ENCODE measurements at regions not wholly inside any gene's neighbourhood (a gene's known extent, or its start where the extent isn't known, plus 50 kb on each side); places are given as distances from the start of the nearest gene placed in this dataset.

DNA sequence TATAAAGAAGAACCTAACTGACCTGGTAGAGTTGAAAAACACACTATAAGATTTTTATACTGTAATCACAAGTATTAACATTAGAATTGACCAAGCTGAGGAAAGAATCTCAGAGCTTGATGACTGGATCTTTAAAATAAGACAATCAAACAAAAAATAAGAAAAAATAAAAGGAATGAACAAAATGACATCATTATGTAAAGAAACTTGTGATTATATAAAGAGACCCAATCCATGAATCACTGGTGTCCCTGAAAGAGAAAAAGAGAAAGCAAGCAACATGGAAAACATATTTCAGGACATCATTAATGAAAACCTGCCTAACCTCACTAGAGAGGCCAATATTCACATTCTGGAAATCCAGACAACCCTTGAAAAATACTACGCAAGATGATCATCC lies 822.5 kb upstream of the SLITRK5 start:
- no peak overlapping the region for H3K4me3 ChIP-seq (ENCODE audit: low read length)
- DNase-seq (ENCODE audit: low read depth), result no peak
- TF ChIP-seq CTCF (conservative IDR thresholded peaks at IDR 0.05; ENCODE audit: low read depth, low read length), result no peak

DNA sequence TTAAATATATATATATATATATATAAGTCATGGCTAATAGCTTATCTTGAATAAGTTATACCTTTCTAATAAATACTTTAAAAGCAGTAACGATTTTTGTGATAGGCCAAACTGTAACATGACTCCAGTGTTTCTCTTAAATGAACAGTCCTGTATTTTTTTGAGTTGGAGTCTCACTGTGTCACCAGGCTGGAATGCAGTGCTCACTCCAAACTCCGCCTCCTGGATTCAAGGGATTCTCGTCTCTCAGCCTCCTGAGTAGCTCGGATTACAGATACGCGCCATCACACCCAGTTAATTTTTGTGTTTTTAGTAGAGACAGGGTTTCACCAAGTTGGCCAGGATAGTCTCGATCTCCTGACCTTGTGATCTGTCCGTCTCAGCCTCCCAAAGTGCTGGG lies 814.2 kb upstream of the SLITRK5 start:
- H3K4me3 ChIP-seq (ENCODE audit: low read length), result no peak overlapping the region
- DNase-seq (ENCODE audit: low read depth), result no peak
- no peak for TF ChIP-seq CTCF (conservative IDR thresholded peaks at IDR 0.05; ENCODE audit: low read depth, low read length)

GRCh38 chr13:86858216-86858615 lies 813.0 kb upstream of the SLITRK5 start:
- no peak for TF ChIP-seq CTCF (conservative IDR thresholded peaks at IDR 0.05; ENCODE audit: low read depth, low read length)
- DNase-seq (ENCODE audit: low read depth), result no peak
- H3K4me3 ChIP-seq (ENCODE audit: low read length), result no peak overlapping the region

DNA sequence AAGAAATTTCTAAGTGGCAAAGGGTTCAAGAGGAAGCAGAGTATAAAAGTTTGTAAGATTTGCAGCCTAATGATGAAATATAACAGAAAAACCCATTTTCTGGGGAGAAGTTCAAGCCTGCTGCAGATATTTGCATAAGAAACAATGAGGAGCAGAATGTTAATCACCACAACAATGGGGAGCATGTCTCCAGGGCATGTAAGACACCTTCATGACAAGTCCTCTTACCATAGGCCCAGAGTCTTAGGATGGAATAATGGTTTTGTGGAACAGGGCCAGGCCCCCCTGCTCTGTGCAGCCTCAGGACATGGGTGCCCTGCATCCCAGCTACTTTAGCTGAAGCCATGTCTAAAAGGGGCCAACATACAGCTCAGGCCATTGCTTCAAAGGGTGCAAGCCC lies 809.0 kb upstream of the SLITRK5 start:
- no peak for TF ChIP-seq CTCF (conservative IDR thresholded peaks at IDR 0.05; ENCODE audit: low read depth, low read length)
- no peak overlapping the region for H3K4me3 ChIP-seq (ENCODE audit: low read length)
- no peak for DNase-seq (ENCODE audit: low read depth)

- no peak overlapping the region for H3K4me3 ChIP-seq (ENCODE audit: low read length)
- no peak for TF ChIP-seq CTCF (conservative IDR thresholded peaks at IDR 0.05; ENCODE audit: low read depth, low read length)
- no peak for DNase-seq (ENCODE audit: low read depth)
These were observed 806.8 kb upstream of the SLITRK5 start for GRCh38 chr13:86864376-86864775.

DNA sequence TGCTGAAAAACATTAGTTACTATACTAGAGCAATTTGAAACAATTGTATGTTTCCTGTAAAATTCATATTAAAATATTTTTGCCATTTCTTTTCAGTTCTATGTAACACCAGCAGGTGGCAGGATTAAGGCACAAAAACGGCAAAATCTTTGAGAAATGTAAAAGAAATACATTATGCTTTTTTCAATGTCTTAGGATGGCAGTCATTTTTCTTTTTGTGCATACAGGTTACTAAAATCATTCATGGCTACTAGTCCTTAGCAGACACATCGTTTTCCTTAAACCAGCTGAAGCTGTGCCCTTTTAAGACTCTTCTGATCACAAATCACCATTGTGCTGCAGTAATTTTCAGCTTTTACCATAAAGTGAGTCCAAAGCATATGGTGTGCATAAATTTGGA lies 800.7 kb upstream of the SLITRK5 start:
- peak; percentile 59 for TF ChIP-seq CTCF (conservative IDR thresholded peaks at IDR 0.05; ENCODE audit: low read depth, low read length)
- DNase-seq (ENCODE audit: low read depth), result no peak
- H3K4me3 ChIP-seq (ENCODE audit: low read length), result no peak overlapping the region

- no peak for TF ChIP-seq CTCF (conservative IDR thresholded peaks at IDR 0.05; ENCODE audit: low read depth, low read length)
- no peak for DNase-seq (ENCODE audit: low read depth)
- H3K4me3 ChIP-seq (ENCODE audit: low read length), result no peak overlapping the region
These were observed 793.7 kb upstream of the SLITRK5 start for GRCh38 chr13:86877441-86877840.

Data from retinal pigment epithelial cell (primary cell).